ENCODE measurements at regions not wholly inside any gene's neighbourhood (a gene's known extent, or its start where the extent isn't known, plus 50 kb on each side); places are given as distances from the start of the nearest gene placed in this dataset.
A peak's percentile ranks its signal among the peaks of the same experiment; 100 is the strongest.

GRCh38 chr4:11074581-11075241 is 354.0 kb downstream of the HS3ST1 start:
- Mint-ChIP-seq H3K4me3 (no peak overlapping the region), H3K27me3 (ENCODE audit: low read depth, poor library complexity) (peaks cover 4% of the 10 kb centered on the region), H3K36me3 (ENCODE audit: low read depth) (no peaks in the 10 kb centered on the region), H3K9me3 (no peaks in the 10 kb centered on the region), H3K27ac (peak overlapping the region; percentile 66), H3K4me1 (peaks cover 14% of the 10 kb centered on the region)
- DNase-seq: no peak
- no peak for TF ChIP-seq CTCF (IDR thresholded peaks at IDR 0.05)

- no peaks in the 10 kb centered on the region for H3K9me3 Mint-ChIP-seq
- peaks cover 4% of the 10 kb centered on the region for H3K27me3 Mint-ChIP-seq (ENCODE audit: low read depth, poor library complexity)
- H3K4me1 Mint-ChIP-seq: peaks cover 19% of the 10 kb centered on the region
- peak overlapping the region; percentile 53 for H3K27ac Mint-ChIP-seq
- TF ChIP-seq CTCF (IDR thresholded peaks at IDR 0.05): no peak
- H3K36me3 Mint-ChIP-seq (ENCODE audit: low read depth): no peaks in the 10 kb centered on the region
- DNase-seq: no peak
- H3K4me3 Mint-ChIP-seq: no peak overlapping the region
Measured at GRCh38 chr4:11073621-11074051, 355.1 kb downstream of the HS3ST1 start.

GRCh38 chr4:11072999-11073398 is 355.7 kb downstream of the HS3ST1 start:
- H3K27ac Mint-ChIP-seq: no peak overlapping the region
- no peak for DNase-seq
- H3K9me3 Mint-ChIP-seq: peaks cover under 1% of the 10 kb centered on the region
- H3K4me1 Mint-ChIP-seq: peaks cover 21% of the 10 kb centered on the region
- H3K36me3 Mint-ChIP-seq (ENCODE audit: low read depth): no peaks in the 10 kb centered on the region
- peaks cover 4% of the 10 kb centered on the region for H3K27me3 Mint-ChIP-seq (ENCODE audit: low read depth, poor library complexity)
- H3K4me3 Mint-ChIP-seq: no peak overlapping the region
- no peak for TF ChIP-seq CTCF (IDR thresholded peaks at IDR 0.05)

GRCh38 chr4:11072463-11072862 is 356.2 kb downstream of the HS3ST1 start:
- no peak overlapping the region for H3K4me3 Mint-ChIP-seq
- H3K36me3 Mint-ChIP-seq (ENCODE audit: low read depth): no peaks in the 10 kb centered on the region
- no peak overlapping the region for H3K27ac Mint-ChIP-seq
- no peak for TF ChIP-seq CTCF (IDR thresholded peaks at IDR 0.05)
- H3K27me3 Mint-ChIP-seq (ENCODE audit: low read depth, poor library complexity): no peaks in the 10 kb centered on the region
- H3K9me3 Mint-ChIP-seq: peaks cover 5% of the 10 kb centered on the region
- H3K4me1 Mint-ChIP-seq: peaks cover 21% of the 10 kb centered on the region
- DNase-seq: no peak

- H3K27ac Mint-ChIP-seq: no peak overlapping the region
- H3K4me1 Mint-ChIP-seq: peaks cover 21% of the 10 kb centered on the region
- no peak overlapping the region for H3K4me3 Mint-ChIP-seq
- TF ChIP-seq CTCF (IDR thresholded peaks at IDR 0.05): no peak
- no peaks in the 10 kb centered on the region for H3K27me3 Mint-ChIP-seq (ENCODE audit: low read depth, poor library complexity)
- DNase-seq: no peak
- H3K9me3 Mint-ChIP-seq: peaks cover 16% of the 10 kb centered on the region
- no peaks in the 10 kb centered on the region for H3K36me3 Mint-ChIP-seq (ENCODE audit: low read depth)
Measured at GRCh38 chr4:11070813-11071212, 357.9 kb downstream of the HS3ST1 start.

GRCh38 chr4:11069581-11070211 is 359.0 kb downstream of the HS3ST1 start:
- Mint-ChIP-seq H3K36me3 (ENCODE audit: low read depth) (no peaks in the 10 kb centered on the region), H3K27ac (no peak overlapping the region), H3K27me3 (ENCODE audit: low read depth, poor library complexity) (no peaks in the 10 kb centered on the region), H3K4me1 (peaks cover 21% of the 10 kb centered on the region), H3K9me3 (peaks cover 16% of the 10 kb centered on the region), H3K4me3 (no peak overlapping the region)
- no peak for TF ChIP-seq CTCF (IDR thresholded peaks at IDR 0.05)
- DNase-seq: no peak
